ENCODE measurements at regions not wholly inside any gene's neighbourhood (a gene's known extent, or its start where the extent isn't known, plus 50 kb on each side); places are given as distances from the start of the nearest gene placed in this dataset.

DNA sequence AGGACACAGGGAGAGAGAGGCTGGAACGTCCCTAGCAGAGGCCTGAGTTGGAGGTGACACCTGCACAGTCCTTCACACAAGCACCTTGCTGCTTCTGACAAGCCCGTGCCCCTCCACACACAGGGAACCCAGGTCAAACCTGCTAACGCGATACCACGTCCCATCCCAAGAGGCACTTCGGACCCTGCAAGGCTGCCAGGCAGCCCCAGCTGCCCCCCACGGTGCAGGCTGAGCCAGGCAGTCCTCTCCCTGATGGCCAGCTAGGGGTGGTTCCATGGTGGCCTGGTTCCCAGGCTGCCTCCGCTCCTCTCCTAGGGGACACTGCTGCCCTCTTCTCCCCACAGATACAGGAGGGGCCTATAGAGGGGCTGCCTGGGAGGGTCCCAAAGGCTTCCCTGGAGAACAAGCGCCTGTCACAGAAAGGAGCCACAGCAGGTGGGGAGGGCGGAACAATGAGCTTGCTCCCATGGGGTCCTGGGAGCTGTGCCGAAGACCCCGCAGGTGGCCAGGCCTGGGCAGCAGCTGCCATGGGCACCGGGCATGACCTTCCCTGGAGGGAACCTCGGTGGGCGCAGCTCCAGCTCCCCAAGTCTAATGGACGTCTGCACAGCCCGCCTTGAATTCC is 434.2 kb upstream of the MYT1L start:
- Histone ChIP-seq H3K9me3 (ENCODE audit: control insufficient read depth in 4 of 4, low read length in 3 of 4) (peaks cover 0 to 1% (median 0%) of the 10 kb centered on the region in 4 donors), H3K4me3 (ENCODE audit: low read depth in 1 of 3, low read length in 3 of 3) (no peak overlapping the region), H3K36me3 (ENCODE audit: control insufficient read depth in 4 of 4, insufficient read depth in 3 of 4, low read depth in 1 of 4, low read length in 3 of 4) (no peaks in the 10 kb centered on the region), H3K4me1 (ENCODE audit: control insufficient read depth in 4 of 4, insufficient read depth in 4 of 4, low read length in 3 of 4) (peaks cover 0 to 3% (median 0%) of the 10 kb centered on the region in 4 donors), H3K27ac (ENCODE audit: low read depth in 1 of 2, low read length in 2 of 2) (no peak overlapping the region), H3K27me3 (ENCODE audit: control insufficient read depth in 4 of 4, insufficient read depth in 4 of 4, low read length in 3 of 4) (no peaks in the 10 kb centered on the region), H3K9ac (ENCODE audit: low read depth in 1 of 2, low read length in 2 of 2) (no peak overlapping the region)
- 81% methylated on average over 17 of the region's 17 CpGs for WGBS
- no peak for DNase-seq (ENCODE audit: low spot score)
- TF ChIP-seq RXRA (IDR thresholded peaks at IDR 0.05): no peak
- TF ChIP-seq, protein P1, sequence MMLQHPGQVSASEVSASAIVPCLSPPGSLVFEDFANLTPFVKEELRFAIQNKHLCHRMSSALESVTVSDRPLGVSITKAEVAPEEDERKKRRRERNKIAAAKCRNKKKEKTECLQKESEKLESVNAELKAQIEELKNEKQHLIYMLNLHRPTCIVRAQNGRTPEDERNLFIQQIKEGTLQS (IDR thresholded peaks at IDR 0.05): no peak
- no peak for TF ChIP-seq FOXA2 (IDR thresholded peaks at IDR 0.05)
- TF ChIP-seq, protein P2, sequence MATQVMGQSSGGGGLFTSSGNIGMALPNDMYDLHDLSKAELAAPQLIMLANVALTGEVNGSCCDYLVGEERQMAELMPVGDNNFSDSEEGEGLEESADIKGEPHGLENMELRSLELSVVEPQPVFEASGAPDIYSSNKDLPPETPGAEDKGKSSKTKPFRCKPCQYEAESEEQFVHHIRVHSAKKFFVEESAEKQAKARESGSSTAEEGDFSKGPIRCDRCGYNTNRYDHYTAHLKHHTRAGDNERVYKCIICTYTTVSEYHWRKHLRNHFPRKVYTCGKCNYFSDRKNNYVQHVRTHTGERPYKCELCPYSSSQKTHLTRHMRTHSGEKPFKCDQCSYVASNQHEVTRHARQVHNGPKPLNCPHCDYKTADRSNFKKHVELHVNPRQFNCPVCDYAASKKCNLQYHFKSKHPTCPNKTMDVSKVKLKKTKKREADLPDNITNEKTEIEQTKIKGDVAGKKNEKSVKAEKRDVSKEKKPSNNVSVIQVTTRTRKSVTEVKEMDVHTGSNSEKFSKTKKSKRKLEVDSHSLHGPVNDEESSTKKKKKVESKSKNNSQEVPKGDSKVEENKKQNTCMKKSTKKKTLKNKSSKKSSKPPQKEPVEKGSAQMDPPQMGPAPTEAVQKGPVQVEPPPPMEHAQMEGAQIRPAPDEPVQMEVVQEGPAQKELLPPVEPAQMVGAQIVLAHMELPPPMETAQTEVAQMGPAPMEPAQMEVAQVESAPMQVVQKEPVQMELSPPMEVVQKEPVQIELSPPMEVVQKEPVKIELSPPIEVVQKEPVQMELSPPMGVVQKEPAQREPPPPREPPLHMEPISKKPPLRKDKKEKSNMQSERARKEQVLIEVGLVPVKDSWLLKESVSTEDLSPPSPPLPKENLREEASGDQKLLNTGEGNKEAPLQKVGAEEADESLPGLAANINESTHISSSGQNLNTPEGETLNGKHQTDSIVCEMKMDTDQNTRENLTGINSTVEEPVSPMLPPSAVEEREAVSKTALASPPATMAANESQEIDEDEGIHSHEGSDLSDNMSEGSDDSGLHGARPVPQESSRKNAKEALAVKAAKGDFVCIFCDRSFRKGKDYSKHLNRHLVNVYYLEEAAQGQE (IDR thresholded peaks at IDR 0.05): no peak
- TF ChIP-seq FOXA1 (IDR thresholded peaks at IDR 0.05): no peak
- no peak for TF ChIP-seq JUND (IDR thresholded peaks at IDR 0.05)
- no peak for TF ChIP-seq SP1 (IDR thresholded peaks at IDR 0.05)
- TF ChIP-seq, protein P3, sequence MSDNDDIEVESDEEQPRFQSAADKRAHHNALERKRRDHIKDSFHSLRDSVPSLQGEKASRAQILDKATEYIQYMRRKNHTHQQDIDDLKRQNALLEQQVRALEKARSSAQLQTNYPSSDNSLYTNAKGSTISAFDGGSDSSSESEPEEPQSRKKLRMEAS (IDR thresholded peaks at IDR 0.05): no peak
- TF ChIP-seq, protein P4, sequence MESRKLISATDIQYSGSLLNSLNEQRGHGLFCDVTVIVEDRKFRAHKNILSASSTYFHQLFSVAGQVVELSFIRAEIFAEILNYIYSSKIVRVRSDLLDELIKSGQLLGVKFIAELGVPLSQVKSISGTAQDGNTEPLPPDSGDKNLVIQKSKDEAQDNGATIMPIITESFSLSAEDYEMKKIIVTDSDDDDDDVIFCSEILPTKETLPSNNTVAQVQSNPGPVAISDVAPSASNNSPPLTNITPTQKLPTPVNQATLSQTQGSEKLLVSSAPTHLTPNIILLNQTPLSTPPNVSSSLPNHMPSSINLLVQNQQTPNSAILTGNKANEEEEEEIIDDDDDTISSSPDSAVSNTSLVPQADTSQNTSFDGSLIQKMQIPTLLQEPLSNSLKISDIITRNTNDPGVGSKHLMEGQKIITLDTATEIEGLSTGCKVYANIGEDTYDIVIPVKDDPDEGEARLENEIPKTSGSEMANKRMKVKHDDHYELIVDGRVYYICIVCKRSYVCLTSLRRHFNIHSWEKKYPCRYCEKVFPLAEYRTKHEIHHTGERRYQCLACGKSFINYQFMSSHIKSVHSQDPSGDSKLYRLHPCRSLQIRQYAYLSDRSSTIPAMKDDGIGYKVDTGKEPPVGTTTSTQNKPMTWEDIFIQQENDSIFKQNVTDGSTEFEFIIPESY (IDR thresholded peaks at IDR 0.05): no peak
- no peak for TF ChIP-seq YY1 (IDR thresholded peaks at IDR 0.05)
- no peak for TF ChIP-seq RAD21 (IDR thresholded peaks at IDR 0.05)

DNA sequence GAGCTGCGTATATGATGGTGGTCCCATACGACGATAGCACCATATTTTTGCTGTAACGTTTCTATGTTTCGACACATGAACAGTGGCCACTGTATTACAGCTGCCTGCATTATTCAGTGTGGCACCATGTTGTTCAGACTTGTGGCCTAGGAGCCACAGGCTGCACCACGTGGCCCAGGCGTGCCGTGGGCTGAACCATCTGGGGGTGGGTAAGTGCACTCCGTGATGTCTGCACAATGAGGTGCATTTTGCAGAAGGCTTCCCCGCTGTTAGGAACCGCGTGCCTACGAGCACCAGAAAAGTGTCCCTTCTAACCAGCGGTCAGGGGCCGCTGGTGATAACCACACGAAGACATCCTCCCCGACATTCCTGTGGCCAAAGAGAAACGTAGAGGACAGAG is 433.7 kb upstream of the MYT1L start:
- Histone ChIP-seq H3K9ac (ENCODE audit: low read depth in 1 of 2, low read length in 2 of 2) (no peak overlapping the region), H3K27me3 (ENCODE audit: control insufficient read depth in 4 of 4, insufficient read depth in 4 of 4, low read length in 3 of 4) (no peaks in the 10 kb centered on the region), H3K9me3 (ENCODE audit: control insufficient read depth in 4 of 4, low read length in 3 of 4) (peaks cover 0 to 1% (median 0%) of the 10 kb centered on the region in 4 donors), H3K4me3 (ENCODE audit: low read depth in 1 of 3, low read length in 3 of 3) (no peak overlapping the region), H3K36me3 (ENCODE audit: control insufficient read depth in 4 of 4, insufficient read depth in 3 of 4, low read depth in 1 of 4, low read length in 3 of 4) (no peaks in the 10 kb centered on the region), H3K4me1 (ENCODE audit: control insufficient read depth in 4 of 4, insufficient read depth in 4 of 4, low read length in 3 of 4) (peaks cover 0 to 3% (median 0%) of the 10 kb centered on the region in 4 donors), H3K27ac (ENCODE audit: low read depth in 1 of 2, low read length in 2 of 2) (no peak overlapping the region)
- no peak for DNase-seq (ENCODE audit: low spot score)
- TF ChIP-seq, protein P4 (IDR thresholded peaks at IDR 0.05): no peak
- no peak for TF ChIP-seq SP1 (IDR thresholded peaks at IDR 0.05)
- no peak for TF ChIP-seq FOXA1 (IDR thresholded peaks at IDR 0.05)
- no peak for TF ChIP-seq RAD21 (IDR thresholded peaks at IDR 0.05)
- TF ChIP-seq NR2F2 (IDR thresholded peaks at IDR 0.05): no peak
- TF ChIP-seq, protein P1 (IDR thresholded peaks at IDR 0.05): no peak
- TF ChIP-seq, protein P3 (IDR thresholded peaks at IDR 0.05): no peak
- TF ChIP-seq FOXA2 (IDR thresholded peaks at IDR 0.05): no peak
- TF ChIP-seq GABPA (IDR thresholded peaks at IDR 0.05 in 1 of 2, conservative IDR thresholded peaks at IDR 0.05 in 1 of 2): no peak
- no peak for TF ChIP-seq JUND (IDR thresholded peaks at IDR 0.05)
- TF ChIP-seq RXRA (IDR thresholded peaks at IDR 0.05): no peak
- no peak for TF ChIP-seq TAF1 (conservative IDR thresholded peaks at IDR 0.05)
- TF ChIP-seq, protein P2 (IDR thresholded peaks at IDR 0.05): no peak
- no peak for TF ChIP-seq HNF4A (conservative IDR thresholded peaks at IDR 0.05)
- WGBS: 88% methylated on average over 18 of the region's 18 CpGs

All from liver (tissue), 7 donors.